Natural killer cell (primary cell): ENCODE measurements at regions not wholly inside any gene's neighbourhood (a gene's known extent, or its start where the extent isn't known, plus 50 kb on each side); places are given as distances from the start of the nearest gene placed in this dataset.

Source experiments
- ATAC-seq, 3 donors: fragments of 150-1000 bp in 2 of 3; fragments of 200-7000 bp in 1 of 3; cut with Tn5 transposase; 1 replicate in 1 of 3; 2 replicates in 2 of 3; pipeline ENCODE4 v1.10.0; 2021; ENCODE audit warnings: mild to moderate bottlenecking in 2 of 3, moderate library complexity in 2 of 3
- DNase-seq, 2 donors: peaks; one replicate each; pipeline versions ENCODE4 v3.0.0 to v3.0.0-alpha.2; 2013 to 2021; ENCODE audit warnings: mixed read lengths in 1 of 2
- H3K27ac ChIP-seq: one replicate; pipeline ENCODE4 v1.5.1; 2013; ENCODE audit warnings: mild to moderate bottlenecking, low read length
- H3K27me3 ChIP-seq: one replicate; pipeline ENCODE4 v1.6.1; 2013; ENCODE audit warnings: low read length; ENCODE audit not compliant: control insufficient read depth, insufficient read depth
- H3K36me3 ChIP-seq: one replicate; pipeline ENCODE4 v1.6.1; 2013; ENCODE audit warnings: low read length; ENCODE audit not compliant: control insufficient read depth, insufficient read depth
- H3K4me1 ChIP-seq: one replicate; pipeline ENCODE4 v1.6.1; 2013; ENCODE audit warnings: low read length; ENCODE audit not compliant: control insufficient read depth, insufficient read depth
- H3K4me3 ChIP-seq: one replicate; pipeline ENCODE4 v1.5.1; 2013; ENCODE audit warnings: low read length
- H3K9me3 ChIP-seq: one replicate; pipeline ENCODE4 v1.6.1; 2013; ENCODE audit warnings: low read length; ENCODE audit not compliant: control insufficient read depth, insufficient read depth
- H3K27ac Mint-ChIP-seq, 2 donors: one replicate each; pipeline ENCODE4 v1.8.0; 2022; ENCODE audit warnings: mild to moderate bottlenecking in 2 of 2, mixed read lengths in 2 of 2, moderate library complexity in 1 of 2
- H3K27me3 Mint-ChIP-seq, 2 donors: one replicate each; pipeline ENCODE4 v1.8.0; 2022; ENCODE audit warnings: low read depth in 2 of 2, mixed read lengths in 2 of 2
- H3K36me3 Mint-ChIP-seq: one replicate; pipeline ENCODE4 v1.8.0; 2022; ENCODE audit warnings: mixed read lengths
- H3K4me1 Mint-ChIP-seq, 2 donors: one replicate each; pipeline ENCODE4 v1.8.0; 2022; ENCODE audit warnings: mixed read lengths in 2 of 2
- H3K4me3 Mint-ChIP-seq: one replicate; pipeline ENCODE4 v1.8.0; 2022; ENCODE audit warnings: mild to moderate bottlenecking, moderate library complexity, mixed read lengths
- H3K9me3 Mint-ChIP-seq, 2 donors: one replicate each; pipeline ENCODE4 v1.8.0; 2022; ENCODE audit warnings: mixed read lengths in 2 of 2
- WGBS: methylation state at CpG from one replicate; pipeline ENCODE4 v1.1.7; 2013; ENCODE audit warnings: missing lambda C conversion rate; ENCODE audit not compliant: insufficient coverage; 5-methylcytosine and 5-hydroxymethylcytosine counted together
- intact Hi-C: fragments of 100-400 bp; cut with micrococcal nuclease; formaldehyde crosslinking; loops from one replicate; pipeline ENCODE4 v1.14.2; 2022
- TF ChIP-seq, protein P1 (sequence below): fragments of 200-600 bp; IDR thresholded peaks from one replicate; pipeline ENCODE4 v1.8.0; 2022; ENCODE audit warnings: antibody characterized with exemption

DNA sequence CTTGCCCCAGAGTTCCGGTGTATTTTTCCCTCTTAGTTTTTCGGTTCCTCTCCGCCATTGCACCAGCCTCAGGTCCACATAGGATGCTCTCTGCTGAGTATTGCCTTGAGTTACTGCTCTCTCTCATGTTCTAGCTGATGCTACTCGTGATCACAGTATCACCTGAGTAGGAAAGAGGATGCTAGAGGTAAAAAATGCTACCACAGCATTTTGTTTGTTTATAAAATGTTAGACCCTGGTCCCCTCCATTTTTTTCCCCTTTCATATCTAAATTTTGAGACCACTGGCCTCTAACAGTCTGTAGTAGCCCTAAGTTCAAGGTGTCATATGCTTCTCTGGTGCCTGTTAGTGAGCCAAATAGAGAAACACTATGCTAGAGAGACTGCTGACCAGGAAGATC, 175.5 kb downstream of the OR2B2 start:
- Histone ChIP-seq H3K27me3 (no peaks in the 10 kb centered on the region), H3K9me3 (no peaks in the 10 kb centered on the region), H3K36me3 (no peaks in the 10 kb centered on the region), H3K4me1 (peaks cover 6% of the 10 kb centered on the region), H3K27ac (no peak overlapping the region), H3K4me3 (no peak overlapping the region)
- WGBS, result 96% methylated on average over 3 of the region's 4 CpGs
- Mint-ChIP-seq H3K9me3 (no peaks in the 10 kb centered on the region), H3K27me3 (peaks cover 19 to 22% of the 10 kb centered on the region in 2 donors), H3K4me1 (peaks cover 13 to 15% of the 10 kb centered on the region in 2 donors), H3K36me3 (no peaks in the 10 kb centered on the region), H3K4me3 (peak overlapping the region; percentile 29), H3K27ac (no peak overlapping the region)
- DNase-seq, result no peak
- ATAC-seq, result no peak
- intact Hi-C loops, result no loop called here
- TF ChIP-seq, protein P1, sequence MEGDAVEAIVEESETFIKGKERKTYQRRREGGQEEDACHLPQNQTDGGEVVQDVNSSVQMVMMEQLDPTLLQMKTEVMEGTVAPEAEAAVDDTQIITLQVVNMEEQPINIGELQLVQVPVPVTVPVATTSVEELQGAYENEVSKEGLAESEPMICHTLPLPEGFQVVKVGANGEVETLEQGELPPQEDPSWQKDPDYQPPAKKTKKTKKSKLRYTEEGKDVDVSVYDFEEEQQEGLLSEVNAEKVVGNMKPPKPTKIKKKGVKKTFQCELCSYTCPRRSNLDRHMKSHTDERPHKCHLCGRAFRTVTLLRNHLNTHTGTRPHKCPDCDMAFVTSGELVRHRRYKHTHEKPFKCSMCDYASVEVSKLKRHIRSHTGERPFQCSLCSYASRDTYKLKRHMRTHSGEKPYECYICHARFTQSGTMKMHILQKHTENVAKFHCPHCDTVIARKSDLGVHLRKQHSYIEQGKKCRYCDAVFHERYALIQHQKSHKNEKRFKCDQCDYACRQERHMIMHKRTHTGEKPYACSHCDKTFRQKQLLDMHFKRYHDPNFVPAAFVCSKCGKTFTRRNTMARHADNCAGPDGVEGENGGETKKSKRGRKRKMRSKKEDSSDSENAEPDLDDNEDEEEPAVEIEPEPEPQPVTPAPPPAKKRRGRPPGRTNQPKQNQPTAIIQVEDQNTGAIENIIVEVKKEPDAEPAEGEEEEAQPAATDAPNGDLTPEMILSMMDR, result no peak

DNA sequence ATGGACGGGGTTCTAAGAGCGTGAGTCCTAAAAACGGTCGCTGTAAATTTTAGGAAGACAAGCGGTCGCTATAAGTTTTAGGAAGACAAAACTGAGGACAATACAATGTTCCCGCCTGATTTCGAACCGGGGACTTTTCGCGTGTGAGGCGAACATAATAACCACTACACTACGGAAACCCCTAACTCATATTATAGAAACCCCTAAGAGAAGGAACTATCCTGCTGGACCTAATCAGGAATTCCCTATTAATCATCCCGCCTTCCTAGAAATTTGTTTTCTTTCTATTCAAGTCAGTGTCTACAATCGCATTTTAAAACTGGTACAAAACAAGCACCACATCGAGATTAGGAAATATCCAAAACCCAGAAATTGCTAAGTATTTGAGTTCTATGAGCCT, 183.8 kb downstream of the OR2B2 start:
- Histone ChIP-seq H3K4me1 (no peaks in the 10 kb centered on the region), H3K9me3 (no peaks in the 10 kb centered on the region), H3K4me3 (no peak overlapping the region), H3K27me3 (peaks cover 3% of the 10 kb centered on the region), H3K36me3 (no peaks in the 10 kb centered on the region), H3K27ac (no peak overlapping the region)
- intact Hi-C loops, result no loop called here
- ATAC-seq (no peak), DNase-seq (no peak)
- TF ChIP-seq, protein P1, result no peak
- no peak overlapping the region for H3K27ac Mint-ChIP-seq
- no peaks in the 10 kb centered on the region for H3K4me1 Mint-ChIP-seq
- WGBS, result 84% methylated on average over 16 of the region's 16 CpGs
- no peaks in the 10 kb centered on the region for H3K9me3 Mint-ChIP-seq
- H3K36me3 Mint-ChIP-seq, result no peaks in the 10 kb centered on the region
- peaks cover 24 to 49% of the 10 kb centered on the region in 2 donors for H3K27me3 Mint-ChIP-seq
- no peak overlapping the region for H3K4me3 Mint-ChIP-seq

DNA sequence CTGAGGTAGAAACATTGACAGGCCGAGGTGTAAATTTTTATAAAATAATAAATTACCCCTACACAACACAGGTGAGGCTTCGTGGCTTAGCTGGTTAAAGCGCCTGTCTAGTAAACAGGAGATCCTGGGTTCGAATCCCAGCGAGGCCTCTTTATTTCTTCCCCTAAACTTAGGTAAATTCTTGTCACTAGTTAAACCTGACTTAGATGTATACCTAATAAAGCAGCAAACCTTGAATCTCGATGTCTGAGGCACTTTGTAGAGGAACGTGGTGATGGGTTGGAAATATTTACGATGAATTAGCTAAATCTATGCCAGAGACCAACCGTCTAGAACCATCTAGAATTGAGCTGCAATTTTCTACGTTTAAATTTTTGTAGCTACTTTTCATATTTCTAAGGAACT, 185.6 kb downstream of the OR2B2 start:
- ATAC-seq, result no peak

More for the DNA sequence above, 185.6 kb downstream of the OR2B2 start:
- no peaks in the 10 kb centered on the region for H3K9me3 Mint-ChIP-seq
- Histone ChIP-seq H3K4me1 (no peaks in the 10 kb centered on the region), H3K9me3 (no peaks in the 10 kb centered on the region), H3K27ac (no peak overlapping the region), H3K27me3 (peaks cover 8% of the 10 kb centered on the region), H3K4me3 (no peak overlapping the region), H3K36me3 (no peaks in the 10 kb centered on the region)
- no peak overlapping the region for H3K4me3 Mint-ChIP-seq
- no peak for DNase-seq
- no peak overlapping the region for H3K27ac Mint-ChIP-seq
- H3K36me3 Mint-ChIP-seq, result no peaks in the 10 kb centered on the region
- no peaks in the 10 kb centered on the region for H3K4me1 Mint-ChIP-seq
- intact Hi-C loops, result no loop called here
- TF ChIP-seq, protein P1, result no peak
- H3K27me3 Mint-ChIP-seq, result peaks cover 33 to 58% of the 10 kb centered on the region in 2 donors
- 70% methylated on average over 9 of the region's 10 CpGs for WGBS
